Smooth muscle cell of the brain vasculature (primary cell): ENCODE measurements at regions not wholly inside any gene's neighbourhood (a gene's known extent, or its start where the extent isn't known, plus 50 kb on each side); places are given as distances from the start of the nearest gene placed in this dataset.

Experiments used
- DNase-seq: peaks from one replicate; pipeline ENCODE4 v3.0.0-alpha.2; 2012; ENCODE audit warnings: low read depth, low spot score

DNA sequence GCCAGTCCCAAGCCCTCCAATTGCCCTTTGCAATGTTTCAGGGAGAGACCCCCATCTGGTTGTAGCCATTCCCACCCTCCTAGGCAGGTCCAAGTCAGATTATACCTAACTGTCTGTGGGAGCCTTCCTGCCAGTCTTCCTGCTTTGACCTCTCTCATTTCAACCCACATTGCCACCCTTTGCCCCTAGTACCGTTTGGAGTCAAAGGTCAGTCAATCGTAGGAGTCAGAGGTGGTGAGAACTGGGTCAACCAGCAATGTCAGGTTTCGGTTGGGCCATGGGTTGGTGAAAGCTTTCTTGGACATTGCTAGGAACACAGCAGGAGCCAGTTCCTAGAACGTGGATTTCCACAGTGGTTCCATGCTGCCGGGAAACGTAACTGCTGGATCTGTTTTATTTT lies 269.4 kb upstream of the GHITM start:
- DNase-seq: no peak

GRCh38 chr10:83871187-83872081 lies 267.9 kb upstream of the GHITM start:
- DNase-seq: peak; percentile 6

DNA sequence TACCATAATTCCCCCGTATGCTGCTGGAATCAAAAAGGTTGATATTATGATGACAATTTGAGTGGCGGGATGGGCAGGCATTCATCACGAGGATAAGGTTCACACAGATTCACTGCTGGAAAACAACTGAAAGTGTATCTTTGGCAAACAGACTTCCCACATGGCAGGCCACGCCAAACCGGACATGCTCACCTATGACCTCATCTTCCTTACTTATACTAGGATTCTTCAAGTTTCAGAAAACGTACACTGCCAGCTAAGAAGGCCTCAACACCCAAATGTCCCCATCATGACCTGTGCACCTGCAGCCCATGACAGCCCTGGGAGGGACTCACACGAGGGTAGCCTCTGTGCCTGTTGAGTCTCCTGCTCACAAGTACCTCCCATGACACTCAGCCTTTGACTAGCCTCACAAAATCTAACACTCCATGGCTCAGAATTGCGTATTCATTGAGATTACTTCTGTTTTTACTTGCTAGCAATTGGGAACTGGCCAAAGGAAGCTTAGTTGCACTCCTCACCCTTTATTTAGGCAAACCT lies 259.0 kb upstream of the GHITM start:
- no peak for DNase-seq

GRCh38 chr10:83881661-83882060 lies 257.6 kb upstream of the GHITM start:
- DNase-seq: no peak

- no peak for DNase-seq
Observed at GRCh38 chr10:83886871-83887270, 252.4 kb upstream of the GHITM start.

DNA sequence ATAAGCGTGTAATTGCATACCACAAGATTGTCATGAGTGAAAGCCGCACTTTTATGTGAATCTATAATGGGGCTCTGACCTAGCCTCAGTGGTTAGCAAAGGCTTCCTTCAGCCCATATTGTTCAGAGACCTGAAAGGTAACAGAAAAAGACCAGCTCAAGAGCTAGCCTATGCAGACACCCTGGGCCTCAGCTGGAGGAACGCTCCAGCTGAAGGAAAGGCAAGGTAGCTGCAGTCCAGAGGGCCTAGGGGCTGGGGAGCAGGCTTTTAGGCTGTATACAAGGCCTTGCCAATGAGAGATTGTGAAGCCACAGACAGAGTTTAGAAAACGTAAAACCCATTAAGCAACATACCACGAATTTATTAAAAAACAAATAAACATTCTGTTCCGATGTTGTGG lies 246.6 kb upstream of the GHITM start:
- DNase-seq: no peak

GRCh38 chr10:83896219-83896618 lies 243.1 kb upstream of the GHITM start:
- DNase-seq: no peak

GRCh38 chr10:83897626-83898025 lies 241.7 kb upstream of the GHITM start:
- no peak for DNase-seq

- no peak for DNase-seq
Observed at GRCh38 chr10:83908506-83908905, 230.8 kb upstream of the GHITM start.

DNA sequence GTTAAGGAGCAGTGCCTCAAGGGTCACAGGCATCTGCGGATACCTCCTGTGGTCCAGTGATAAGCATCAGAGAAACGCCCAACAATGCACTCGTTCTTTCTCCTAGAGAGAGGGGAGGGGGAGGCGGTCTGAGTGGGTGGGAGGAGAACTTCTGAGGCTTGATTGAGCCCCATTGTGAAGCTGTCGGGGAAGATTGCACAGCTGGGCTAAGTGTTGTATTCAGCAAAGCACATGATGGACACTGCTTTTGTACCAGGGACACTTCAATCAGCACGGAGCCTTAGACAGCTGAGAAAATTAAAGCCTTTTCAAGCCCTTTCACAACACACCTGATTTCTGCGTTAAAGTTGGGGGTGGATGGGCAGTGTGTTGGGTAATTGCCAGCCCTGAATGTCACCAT lies 230.3 kb upstream of the GHITM start:
- no peak for DNase-seq

GRCh38 chr10:83915801-83916200 lies 223.5 kb upstream of the GHITM start:
- no peak for DNase-seq

GRCh38 chr10:83917537-83918506 lies 221.5 kb upstream of the GHITM start:
- no peak for DNase-seq

DNA sequence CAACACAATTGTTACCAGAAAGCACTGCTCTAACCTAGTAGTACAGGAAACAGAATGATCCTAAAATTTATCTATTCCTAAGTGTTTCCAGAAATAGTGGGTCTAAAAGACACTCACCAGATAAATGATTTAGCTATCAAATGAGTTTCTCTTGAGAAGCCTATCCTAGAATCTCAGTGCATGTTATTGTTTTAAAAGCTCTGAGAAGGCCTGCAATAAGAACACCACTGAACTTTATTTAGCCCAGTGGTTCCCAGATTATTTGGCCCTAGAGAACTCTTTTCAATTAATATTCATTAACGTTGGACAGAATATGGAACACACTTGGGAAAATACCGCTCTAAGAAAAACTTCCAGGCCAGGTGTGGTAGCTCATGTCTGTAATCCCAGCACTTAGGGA lies 220.1 kb upstream of the GHITM start:
- no peak for DNase-seq

- DNase-seq: no peak
Observed at GRCh38 chr10:83921984-83922860, 217.1 kb upstream of the GHITM start.

GRCh38 chr10:83925133-83925532 lies 214.2 kb upstream of the GHITM start:
- no peak for DNase-seq

DNA sequence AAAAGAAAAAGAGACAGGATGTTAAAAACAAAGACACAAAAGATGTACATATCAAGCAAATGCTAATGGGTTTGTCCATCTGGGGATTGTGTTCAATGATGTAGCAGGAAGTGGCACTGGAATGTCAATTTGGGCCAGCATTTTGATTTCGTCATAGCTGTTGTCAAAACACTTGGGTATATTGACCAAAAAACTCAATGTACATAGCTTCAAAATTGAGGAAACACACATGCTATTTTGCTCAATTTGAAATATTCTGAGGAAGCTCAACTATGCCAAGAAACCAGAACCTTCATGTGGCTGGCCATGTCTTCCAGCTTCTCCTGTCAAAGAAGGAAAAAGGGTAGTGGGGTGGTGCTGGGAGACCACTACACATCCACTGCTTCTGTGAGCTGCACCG lies 212.7 kb upstream of the GHITM start:
- no peak for DNase-seq

DNA sequence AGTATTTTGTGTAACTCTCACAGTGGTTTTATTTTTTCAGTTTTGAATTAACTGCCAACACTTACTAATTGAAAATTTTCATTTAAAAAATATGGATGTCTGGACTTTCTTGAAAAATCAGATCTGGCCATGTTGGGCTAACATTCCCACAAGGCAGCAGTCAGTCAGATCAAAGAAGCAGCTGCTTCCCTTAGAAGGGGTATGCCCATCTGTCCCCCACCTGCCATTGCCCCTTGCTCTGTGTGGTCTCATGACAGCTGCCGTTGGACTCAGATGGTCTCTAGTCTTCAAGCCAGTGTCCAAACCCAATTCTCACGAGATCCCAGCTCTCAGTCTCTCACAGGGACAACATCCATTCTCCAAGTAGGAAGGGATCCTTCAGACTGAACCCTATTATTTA lies 212.1 kb upstream of the GHITM start:
- DNase-seq: no peak

- no peak for DNase-seq
Observed at GRCh38 chr10:83929399-83929798, 209.9 kb upstream of the GHITM start.

GRCh38 chr10:83931669-83932068 lies 207.6 kb upstream of the GHITM start:
- DNase-seq: no peak

DNA sequence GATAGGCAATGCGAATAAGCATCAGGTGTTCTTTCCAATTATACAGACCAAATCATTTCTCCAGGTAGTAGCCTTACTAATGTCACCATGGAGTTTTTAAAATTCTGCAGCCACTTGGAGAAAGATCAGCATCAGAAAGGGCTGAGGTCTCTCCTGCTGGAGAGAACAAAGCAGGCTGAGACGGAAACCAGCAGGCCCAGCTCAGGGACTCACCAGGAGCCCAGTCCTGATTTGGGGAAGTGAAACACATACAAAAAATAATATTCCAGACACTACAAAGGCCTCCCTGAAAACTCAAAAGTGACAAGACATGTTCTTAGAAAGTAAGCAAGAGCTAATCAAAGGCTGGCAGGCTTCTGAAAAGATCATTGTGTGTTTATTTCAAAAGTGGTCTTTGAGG lies 207.1 kb upstream of the GHITM start:
- no peak for DNase-seq

GRCh38 chr10:83934062-83934461 lies 205.2 kb upstream of the GHITM start:
- DNase-seq: no peak
